ENCODE measurements at regions not wholly inside any gene's neighbourhood (a gene's known extent, or its start where the extent isn't known, plus 50 kb on each side); places are given as distances from the start of the nearest gene placed in this dataset.

GRCh38 chr3:94694894-94695293, 632.0 kb downstream of the NSUN3 start:
- TF ChIP-seq CTCF (IDR thresholded peaks at IDR 0.05) (no peak), POLR2A (IDR thresholded peaks at IDR 0.05) (no peak)
